ENCODE measurements at regions not wholly inside any gene's neighbourhood (a gene's known extent, or its start where the extent isn't known, plus 50 kb on each side); places are given as distances from the start of the nearest gene placed in this dataset.

DNA sequence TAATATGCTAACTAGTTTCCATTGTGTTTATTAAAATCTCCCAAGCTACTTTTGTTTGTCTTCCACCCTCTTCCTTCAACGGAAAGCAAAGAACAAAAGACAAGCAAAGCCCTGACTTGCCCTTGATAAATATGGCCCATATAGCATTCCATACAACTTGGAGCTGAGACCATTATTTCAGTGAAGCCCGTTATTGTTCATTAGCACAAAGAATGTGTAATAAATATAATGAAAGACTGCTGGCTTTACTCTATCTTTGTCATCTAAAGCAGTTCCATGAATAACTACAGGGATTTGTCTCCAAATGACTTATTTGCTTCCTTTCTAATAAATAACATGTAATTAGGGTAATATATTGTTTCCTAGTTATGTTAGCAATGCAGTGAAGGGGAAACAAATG lies 270.7 kb upstream of the TLE4 start:
- TF ChIP-seq, protein P1, sequence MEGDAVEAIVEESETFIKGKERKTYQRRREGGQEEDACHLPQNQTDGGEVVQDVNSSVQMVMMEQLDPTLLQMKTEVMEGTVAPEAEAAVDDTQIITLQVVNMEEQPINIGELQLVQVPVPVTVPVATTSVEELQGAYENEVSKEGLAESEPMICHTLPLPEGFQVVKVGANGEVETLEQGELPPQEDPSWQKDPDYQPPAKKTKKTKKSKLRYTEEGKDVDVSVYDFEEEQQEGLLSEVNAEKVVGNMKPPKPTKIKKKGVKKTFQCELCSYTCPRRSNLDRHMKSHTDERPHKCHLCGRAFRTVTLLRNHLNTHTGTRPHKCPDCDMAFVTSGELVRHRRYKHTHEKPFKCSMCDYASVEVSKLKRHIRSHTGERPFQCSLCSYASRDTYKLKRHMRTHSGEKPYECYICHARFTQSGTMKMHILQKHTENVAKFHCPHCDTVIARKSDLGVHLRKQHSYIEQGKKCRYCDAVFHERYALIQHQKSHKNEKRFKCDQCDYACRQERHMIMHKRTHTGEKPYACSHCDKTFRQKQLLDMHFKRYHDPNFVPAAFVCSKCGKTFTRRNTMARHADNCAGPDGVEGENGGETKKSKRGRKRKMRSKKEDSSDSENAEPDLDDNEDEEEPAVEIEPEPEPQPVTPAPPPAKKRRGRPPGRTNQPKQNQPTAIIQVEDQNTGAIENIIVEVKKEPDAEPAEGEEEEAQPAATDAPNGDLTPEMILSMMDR (IDR thresholded peaks at IDR 0.05; ENCODE audit: insufficient read depth, low read length): no peak
- no peak for DNase-seq (ENCODE audit: low read depth)
- no peak overlapping the region for H3K4me3 ChIP-seq (ENCODE audit: low read depth, low read length)

DNA sequence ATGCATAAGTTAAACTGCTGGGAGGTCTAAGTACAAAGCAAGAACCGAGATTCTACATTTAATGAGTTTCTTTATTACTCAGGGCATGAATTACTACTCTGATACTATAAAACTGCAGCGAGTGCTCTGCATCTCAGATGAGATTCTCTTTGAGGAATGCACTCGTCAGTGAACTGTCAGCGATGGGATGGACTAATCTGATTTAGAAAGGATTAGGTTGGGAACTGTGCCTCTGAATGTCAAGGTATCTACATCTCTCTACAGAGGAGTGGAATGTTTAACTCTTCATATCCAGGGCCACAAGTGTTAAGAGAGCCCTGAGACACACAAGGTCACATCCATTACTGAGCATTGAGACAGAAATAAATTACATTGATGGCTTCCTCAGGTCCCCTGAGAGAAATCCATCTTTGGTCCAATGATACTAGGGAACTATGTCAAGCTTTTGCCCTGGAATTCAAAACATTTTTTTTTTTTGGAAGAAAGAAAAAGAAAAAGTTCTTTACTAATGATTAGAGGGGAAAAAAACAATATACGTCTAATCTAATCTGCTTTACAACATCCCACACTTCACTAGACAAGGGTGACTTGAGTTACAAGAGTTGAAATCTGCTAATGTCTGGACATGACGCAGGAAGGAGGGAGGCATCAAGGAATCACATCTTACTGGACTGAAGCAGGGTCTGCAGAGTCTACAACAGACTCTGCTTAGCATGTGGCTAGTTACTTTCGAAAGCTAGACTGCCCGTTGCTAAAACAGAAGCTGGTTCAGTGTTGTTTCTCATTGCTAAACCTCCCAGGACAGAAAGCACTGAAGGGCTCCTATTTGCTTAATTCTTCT lies 270.0 kb upstream of the TLE4 start:
- no peak overlapping the region for H3K4me3 ChIP-seq (ENCODE audit: low read depth, low read length)
- TF ChIP-seq, protein P1 (IDR thresholded peaks at IDR 0.05; ENCODE audit: insufficient read depth, low read length): no peak
- no peak for DNase-seq (ENCODE audit: low read depth)

DNA sequence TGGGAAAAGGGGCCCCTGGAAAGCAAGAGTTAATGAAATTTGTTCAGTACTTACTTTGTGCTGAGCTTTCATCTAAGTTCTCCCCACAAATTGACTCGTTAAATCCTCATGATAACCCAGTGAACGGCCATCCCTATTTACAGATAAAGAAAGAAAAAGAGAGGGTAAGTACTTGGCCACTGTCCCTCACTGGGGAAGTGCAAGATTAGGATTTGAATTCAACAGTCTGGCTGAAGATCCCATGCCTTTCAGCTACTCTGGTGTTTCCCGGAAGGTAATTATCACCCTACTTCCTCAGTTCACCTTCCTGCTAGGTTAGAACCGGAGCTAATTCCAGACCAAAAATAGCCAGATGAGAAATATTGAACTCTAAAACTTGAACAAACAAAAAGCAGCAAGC lies 269.2 kb upstream of the TLE4 start:
- TF ChIP-seq, protein P1 (IDR thresholded peaks at IDR 0.05; ENCODE audit: insufficient read depth, low read length): no peak
- DNase-seq (ENCODE audit: low read depth): no peak

DNA sequence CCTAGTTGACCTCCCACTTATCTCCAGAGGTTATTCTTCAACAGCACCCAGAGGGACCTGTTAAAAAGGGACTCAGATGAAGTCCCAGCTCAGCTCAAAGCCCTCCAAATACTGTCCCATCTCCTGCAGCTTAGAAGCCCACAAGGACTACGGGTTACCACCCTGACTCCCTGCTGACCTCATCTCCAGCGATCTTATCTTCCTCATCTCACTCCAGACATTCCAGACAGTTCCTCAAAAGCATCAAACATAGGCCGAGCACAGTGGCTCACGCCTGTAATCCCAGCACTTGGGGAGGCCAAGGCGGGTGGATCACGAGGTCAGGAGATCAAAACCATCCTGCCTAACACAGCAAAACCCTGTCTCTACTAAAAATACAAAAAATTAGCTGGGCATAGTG lies 263.8 kb upstream of the TLE4 start:
- TF ChIP-seq, protein P1 (IDR thresholded peaks at IDR 0.05; ENCODE audit: insufficient read depth, low read length): no peak
- no peak for DNase-seq (ENCODE audit: low read depth)
- no peak overlapping the region for H3K4me3 ChIP-seq (ENCODE audit: low read depth, low read length)

More for the DNA sequence above, 269.2 kb upstream of the TLE4 start:
- no peak overlapping the region for H3K4me3 ChIP-seq (ENCODE audit: low read depth, low read length)

DNA sequence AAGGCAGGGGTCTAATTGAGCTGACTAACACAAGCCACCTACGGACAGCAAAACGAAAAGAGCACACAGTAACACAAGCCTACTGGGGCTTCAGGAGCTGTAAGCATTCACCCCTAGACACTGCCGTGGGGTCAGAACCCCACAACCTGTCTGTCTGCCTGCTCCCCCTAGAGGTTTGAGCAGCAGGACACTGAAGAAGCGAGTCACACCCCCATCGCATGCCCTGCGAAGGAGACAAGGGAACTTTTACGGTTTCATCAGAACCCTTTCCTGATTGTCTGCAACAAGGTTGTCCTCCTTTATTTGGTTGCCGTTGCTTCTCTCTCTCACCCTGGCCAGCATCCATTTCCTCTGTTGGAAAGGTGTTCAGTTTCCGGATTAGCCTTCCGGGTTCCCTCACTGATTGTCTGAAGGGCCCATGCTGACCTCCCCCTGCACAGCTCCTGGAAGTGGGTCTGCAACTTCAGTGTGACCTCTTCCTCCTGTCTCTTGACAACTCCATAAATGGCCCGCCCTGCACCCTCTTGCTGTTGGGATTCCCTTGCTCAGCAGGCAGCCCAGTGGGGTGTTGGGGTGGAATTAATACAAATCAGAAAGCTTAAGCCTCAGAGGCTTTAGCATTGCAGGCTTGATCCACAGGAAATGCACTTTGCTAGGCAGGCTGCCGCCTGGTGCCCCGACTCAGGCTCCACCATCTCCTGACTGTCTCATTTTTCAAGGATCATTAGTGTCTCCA lies 258.9 kb upstream of the TLE4 start:
- no peak overlapping the region for H3K4me3 ChIP-seq (ENCODE audit: low read depth, low read length)
- TF ChIP-seq, protein P1 (IDR thresholded peaks at IDR 0.05; ENCODE audit: insufficient read depth, low read length): no peak
- no peak for DNase-seq (ENCODE audit: low read depth)

DNA sequence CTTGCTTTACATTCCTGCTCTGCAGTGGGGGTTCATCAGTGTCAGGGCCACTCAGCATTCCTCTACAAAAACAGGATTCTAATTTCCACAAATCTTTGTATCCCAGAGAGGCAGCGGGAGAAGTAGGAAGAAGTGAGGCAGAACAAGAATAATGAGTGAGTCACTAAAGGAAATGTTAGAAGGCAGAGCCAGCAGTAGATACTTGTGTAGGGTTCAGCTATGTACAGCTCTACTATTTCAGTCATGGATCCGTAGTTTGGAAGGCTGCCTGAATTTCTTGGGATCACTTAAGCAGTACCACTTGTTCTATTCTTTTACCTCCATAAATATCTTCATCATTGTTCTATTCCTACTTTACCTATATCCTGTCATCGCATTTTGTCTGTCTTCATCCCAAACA lies 246.3 kb upstream of the TLE4 start:
- TF ChIP-seq, protein P1 (IDR thresholded peaks at IDR 0.05; ENCODE audit: insufficient read depth, low read length): no peak
- no peak for DNase-seq (ENCODE audit: low read depth)
- no peak overlapping the region for H3K4me3 ChIP-seq (ENCODE audit: low read depth, low read length)

All from fibroblast of the aortic adventitia (primary cell).